ENCODE measurements at regions not wholly inside any gene's neighbourhood (a gene's known extent, or its start where the extent isn't known, plus 50 kb on each side); places are given as distances from the start of the nearest gene placed in this dataset.
A peak's percentile ranks its signal among the peaks of the same experiment; 100 is the strongest.

DNA sequence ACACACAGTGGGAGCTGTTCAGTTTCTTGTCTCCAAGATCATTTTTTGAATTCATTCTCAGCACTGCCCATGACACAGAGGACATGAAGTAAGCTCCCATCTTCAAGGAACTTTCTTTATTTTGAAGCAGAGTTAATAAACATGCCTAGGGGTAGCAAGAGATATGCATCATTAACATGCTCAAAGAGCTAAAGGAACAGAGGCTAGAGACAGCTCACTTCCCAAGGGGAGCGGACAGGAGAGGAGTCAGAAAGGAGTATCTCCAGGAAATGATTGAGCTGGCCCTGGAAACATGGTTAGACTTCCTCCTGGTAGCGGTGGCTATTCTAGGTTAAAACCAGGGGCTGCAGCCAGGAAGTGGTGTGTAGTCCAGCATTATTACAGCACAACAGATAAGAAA is 135.9 kb downstream of the GPAM start:
- H3K27me3 Mint-ChIP-seq (ENCODE audit: low read depth, poor library complexity), result peaks cover 10% of the 10 kb centered on the region
- no peak overlapping the region for H3K4me3 Mint-ChIP-seq
- no peaks in the 10 kb centered on the region for H3K4me1 Mint-ChIP-seq
- no peak for DNase-seq
- no peaks in the 10 kb centered on the region for H3K36me3 Mint-ChIP-seq (ENCODE audit: low read depth)
- TF ChIP-seq, protein P1, sequence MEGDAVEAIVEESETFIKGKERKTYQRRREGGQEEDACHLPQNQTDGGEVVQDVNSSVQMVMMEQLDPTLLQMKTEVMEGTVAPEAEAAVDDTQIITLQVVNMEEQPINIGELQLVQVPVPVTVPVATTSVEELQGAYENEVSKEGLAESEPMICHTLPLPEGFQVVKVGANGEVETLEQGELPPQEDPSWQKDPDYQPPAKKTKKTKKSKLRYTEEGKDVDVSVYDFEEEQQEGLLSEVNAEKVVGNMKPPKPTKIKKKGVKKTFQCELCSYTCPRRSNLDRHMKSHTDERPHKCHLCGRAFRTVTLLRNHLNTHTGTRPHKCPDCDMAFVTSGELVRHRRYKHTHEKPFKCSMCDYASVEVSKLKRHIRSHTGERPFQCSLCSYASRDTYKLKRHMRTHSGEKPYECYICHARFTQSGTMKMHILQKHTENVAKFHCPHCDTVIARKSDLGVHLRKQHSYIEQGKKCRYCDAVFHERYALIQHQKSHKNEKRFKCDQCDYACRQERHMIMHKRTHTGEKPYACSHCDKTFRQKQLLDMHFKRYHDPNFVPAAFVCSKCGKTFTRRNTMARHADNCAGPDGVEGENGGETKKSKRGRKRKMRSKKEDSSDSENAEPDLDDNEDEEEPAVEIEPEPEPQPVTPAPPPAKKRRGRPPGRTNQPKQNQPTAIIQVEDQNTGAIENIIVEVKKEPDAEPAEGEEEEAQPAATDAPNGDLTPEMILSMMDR (IDR thresholded peaks at IDR 0.05), result no peak
- H3K9me3 Mint-ChIP-seq, result peaks cover 15% of the 10 kb centered on the region
- H3K27ac Mint-ChIP-seq, result peak overlapping the region; percentile 17

DNA sequence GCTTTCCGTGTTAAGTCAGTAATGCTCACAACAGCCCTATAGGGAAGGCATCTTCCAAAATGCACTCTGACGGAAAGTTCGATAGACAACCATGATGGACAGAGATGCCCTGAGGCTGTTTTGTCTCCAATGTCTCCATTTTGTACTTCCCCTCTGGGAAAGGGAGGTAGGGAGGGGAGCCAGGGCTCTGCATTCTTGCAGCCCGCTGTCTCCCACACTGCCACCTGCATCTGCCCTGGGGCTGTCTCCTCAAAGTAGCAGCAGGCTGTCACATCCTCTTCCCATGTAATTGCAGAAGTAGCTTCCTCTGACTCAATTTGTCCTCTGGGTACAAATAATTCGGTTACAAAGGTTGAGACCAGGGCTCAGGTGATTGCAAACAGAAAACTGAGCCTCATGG is 131.4 kb downstream of the GPAM start:
- TF ChIP-seq, protein P1 (IDR thresholded peaks at IDR 0.05), result no peak
- Mint-ChIP-seq H3K4me3 (no peak overlapping the region), H3K9me3 (no peaks in the 10 kb centered on the region), H3K4me1 (peaks cover 12% of the 10 kb centered on the region), H3K27me3 (ENCODE audit: low read depth, poor library complexity) (peaks cover 14% of the 10 kb centered on the region), H3K36me3 (ENCODE audit: low read depth) (no peaks in the 10 kb centered on the region), H3K27ac (no peak overlapping the region)
- DNase-seq, result no peak

DNA sequence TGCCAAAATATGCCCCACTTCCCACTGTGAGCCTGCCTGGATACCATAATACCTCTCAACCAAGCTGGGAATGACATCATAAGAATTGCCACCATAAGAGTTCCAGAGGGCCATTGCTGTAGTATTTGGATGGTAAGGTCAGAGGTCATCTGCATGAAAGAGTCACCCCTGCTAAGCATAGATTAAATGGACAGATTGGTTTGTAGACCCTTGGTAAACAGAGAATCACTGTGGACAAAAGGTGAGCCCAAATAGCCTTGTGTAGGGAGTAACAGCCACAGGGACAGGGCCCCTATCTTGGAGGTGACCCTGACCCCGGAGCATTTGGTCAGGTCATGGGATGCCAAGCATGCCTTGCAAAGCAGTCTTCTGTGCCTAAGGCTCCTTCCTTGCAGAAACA is 129.7 kb downstream of the GPAM start:
- no peaks in the 10 kb centered on the region for H3K36me3 Mint-ChIP-seq (ENCODE audit: low read depth)
- TF ChIP-seq, protein P1 (IDR thresholded peaks at IDR 0.05), result no peak
- H3K27ac Mint-ChIP-seq, result no peak overlapping the region
- H3K4me3 Mint-ChIP-seq, result no peak overlapping the region
- no peak for DNase-seq
- H3K27me3 Mint-ChIP-seq (ENCODE audit: low read depth, poor library complexity), result peaks cover 9% of the 10 kb centered on the region
- H3K9me3 Mint-ChIP-seq, result no peaks in the 10 kb centered on the region
- peaks cover 12% of the 10 kb centered on the region for H3K4me1 Mint-ChIP-seq

DNA sequence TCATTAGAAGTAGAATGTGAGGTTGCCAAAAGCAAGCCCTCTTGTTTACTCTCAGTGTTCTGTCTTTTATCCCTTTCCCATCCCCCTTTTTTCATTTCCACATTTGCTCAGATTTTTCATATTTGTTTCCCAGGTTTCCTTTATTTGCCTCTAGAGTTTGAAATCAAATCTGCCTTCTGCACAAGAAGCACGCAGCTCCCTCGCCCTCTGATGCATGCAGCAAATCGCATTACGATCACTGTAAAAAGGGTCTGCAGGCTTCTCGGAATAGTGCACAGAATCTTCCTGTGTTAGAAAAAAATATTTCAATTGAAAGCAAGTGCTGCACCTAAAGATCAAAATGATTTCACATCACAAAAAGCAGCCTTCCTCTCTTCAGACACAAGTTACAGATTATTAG is 129.0 kb downstream of the GPAM start:
- H3K9me3 Mint-ChIP-seq, result no peaks in the 10 kb centered on the region
- H3K36me3 Mint-ChIP-seq (ENCODE audit: low read depth), result no peaks in the 10 kb centered on the region
- H3K27me3 Mint-ChIP-seq (ENCODE audit: low read depth, poor library complexity), result peaks cover 13% of the 10 kb centered on the region
- no peak overlapping the region for H3K27ac Mint-ChIP-seq
- DNase-seq, result no peak
- H3K4me1 Mint-ChIP-seq, result peaks cover 12% of the 10 kb centered on the region
- no peak overlapping the region for H3K4me3 Mint-ChIP-seq
- TF ChIP-seq, protein P1 (IDR thresholded peaks at IDR 0.05), result no peak

DNA sequence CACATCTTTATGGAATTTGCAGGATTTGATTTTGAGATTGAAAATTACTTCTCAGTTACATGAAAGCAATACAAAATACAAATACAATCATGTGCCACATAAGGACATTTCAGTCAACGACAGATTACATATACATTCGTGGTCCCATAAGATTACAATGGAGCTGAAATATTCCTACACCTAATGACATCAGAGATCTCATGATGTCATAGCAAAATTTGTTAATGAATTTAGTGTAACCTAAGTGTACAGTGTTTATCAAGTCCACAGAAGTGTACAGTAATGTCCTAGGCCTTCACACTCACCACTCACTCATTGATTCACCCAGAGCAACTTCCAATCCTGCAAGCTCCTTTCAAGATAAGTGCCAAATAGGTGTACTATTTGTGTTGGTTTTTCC is 126.5 kb downstream of the GPAM start:
- TF ChIP-seq, protein P1 (IDR thresholded peaks at IDR 0.05), result no peak
- peaks cover under 1% of the 10 kb centered on the region for H3K9me3 Mint-ChIP-seq
- H3K27me3 Mint-ChIP-seq (ENCODE audit: low read depth, poor library complexity), result peaks cover 9% of the 10 kb centered on the region
- no peak for DNase-seq
- H3K4me3 Mint-ChIP-seq, result no peak overlapping the region
- peaks cover 12% of the 10 kb centered on the region for H3K4me1 Mint-ChIP-seq
- H3K27ac Mint-ChIP-seq, result no peak overlapping the region
- no peaks in the 10 kb centered on the region for H3K36me3 Mint-ChIP-seq (ENCODE audit: low read depth)

DNA sequence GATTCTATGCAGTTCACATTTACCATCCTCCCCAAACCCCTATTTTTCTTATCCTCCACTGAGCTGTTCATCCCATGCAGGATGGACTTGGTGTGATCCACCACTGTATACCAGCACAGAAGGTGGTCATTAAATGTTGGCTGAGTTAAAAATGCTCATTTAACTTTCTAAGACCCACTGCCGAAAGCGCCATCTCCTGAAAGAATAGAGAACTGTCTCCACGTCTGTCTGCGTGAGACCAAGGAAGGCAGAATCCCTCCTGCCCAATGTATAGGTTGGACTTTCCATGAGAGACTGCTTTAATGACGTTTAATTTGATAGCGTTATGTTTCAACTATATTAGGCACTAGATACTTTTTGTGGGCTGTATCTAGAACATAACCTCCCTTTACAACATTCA is 124.3 kb downstream of the GPAM start:
- H3K36me3 Mint-ChIP-seq (ENCODE audit: low read depth), result no peaks in the 10 kb centered on the region
- H3K4me3 Mint-ChIP-seq, result no peak overlapping the region

More for the DNA sequence above, 124.3 kb downstream of the GPAM start:
- TF ChIP-seq, protein P1 (IDR thresholded peaks at IDR 0.05), result no peak
- H3K4me1 Mint-ChIP-seq, result peaks cover 6% of the 10 kb centered on the region
- H3K9me3 Mint-ChIP-seq, result peaks cover 9% of the 10 kb centered on the region
- peaks cover 9% of the 10 kb centered on the region for H3K27me3 Mint-ChIP-seq (ENCODE audit: low read depth, poor library complexity)
- DNase-seq, result no peak
- H3K27ac Mint-ChIP-seq, result no peak overlapping the region
